ENCODE measurements at regions not wholly inside any gene's neighbourhood (a gene's known extent, or its start where the extent isn't known, plus 50 kb on each side); places are given as distances from the start of the nearest gene placed in this dataset.

DNA sequence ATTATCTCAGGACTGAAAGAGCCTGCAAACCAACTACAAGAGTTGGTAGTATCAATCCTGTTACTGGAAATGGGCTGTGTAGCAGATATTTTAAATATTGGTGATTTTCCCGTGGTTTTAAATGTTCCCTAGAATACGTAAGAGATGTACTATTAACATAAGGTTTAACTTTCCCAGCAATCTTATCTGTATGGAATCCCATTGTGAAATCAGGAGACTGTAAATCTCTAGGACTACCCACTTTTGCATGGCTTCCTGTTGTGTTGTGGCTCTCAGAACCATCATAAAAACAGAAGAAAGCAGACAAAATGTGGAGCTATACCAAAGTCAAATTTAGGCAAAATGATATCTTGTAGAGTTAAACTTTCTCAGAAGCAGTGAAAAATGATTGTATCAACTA lies 641.5 kb upstream of the SETBP1 start:
- TF ChIP-seq, protein P1, sequence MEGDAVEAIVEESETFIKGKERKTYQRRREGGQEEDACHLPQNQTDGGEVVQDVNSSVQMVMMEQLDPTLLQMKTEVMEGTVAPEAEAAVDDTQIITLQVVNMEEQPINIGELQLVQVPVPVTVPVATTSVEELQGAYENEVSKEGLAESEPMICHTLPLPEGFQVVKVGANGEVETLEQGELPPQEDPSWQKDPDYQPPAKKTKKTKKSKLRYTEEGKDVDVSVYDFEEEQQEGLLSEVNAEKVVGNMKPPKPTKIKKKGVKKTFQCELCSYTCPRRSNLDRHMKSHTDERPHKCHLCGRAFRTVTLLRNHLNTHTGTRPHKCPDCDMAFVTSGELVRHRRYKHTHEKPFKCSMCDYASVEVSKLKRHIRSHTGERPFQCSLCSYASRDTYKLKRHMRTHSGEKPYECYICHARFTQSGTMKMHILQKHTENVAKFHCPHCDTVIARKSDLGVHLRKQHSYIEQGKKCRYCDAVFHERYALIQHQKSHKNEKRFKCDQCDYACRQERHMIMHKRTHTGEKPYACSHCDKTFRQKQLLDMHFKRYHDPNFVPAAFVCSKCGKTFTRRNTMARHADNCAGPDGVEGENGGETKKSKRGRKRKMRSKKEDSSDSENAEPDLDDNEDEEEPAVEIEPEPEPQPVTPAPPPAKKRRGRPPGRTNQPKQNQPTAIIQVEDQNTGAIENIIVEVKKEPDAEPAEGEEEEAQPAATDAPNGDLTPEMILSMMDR (IDR thresholded peaks at IDR 0.05): no peak
- TF ChIP-seq EP300 (IDR thresholded peaks at IDR 0.05): no peak
- no peak for TF ChIP-seq POLR2AphosphoS5 (IDR thresholded peaks at IDR 0.05)
